Testis (tissue), 2 donors: ENCODE measurements at regions not wholly inside any gene's neighbourhood (a gene's known extent, or its start where the extent isn't known, plus 50 kb on each side); places are given as distances from the start of the nearest gene placed in this dataset.

Experiments used
- DNase-seq: peaks from one replicate; pipeline ENCODE4 v3.0.0-alpha.2; 2019
- H3K27ac ChIP-seq, 2 donors: fragments of 200-600 bp; sonication (generic); one replicate each; pipeline ENCODE4 v1.5.1; 2019
- H3K27me3 ChIP-seq: fragments of 200-600 bp; sonication (generic); one replicate; pipeline ENCODE4 v1.5.1; 2019
- H3K36me3 ChIP-seq: fragments of 200-600 bp; sonication (generic); one replicate; pipeline ENCODE4 v1.5.1; 2017; ENCODE audit warnings: low read depth; ENCODE audit errors: missing control alignments
- H3K4me1 ChIP-seq: fragments of 200-600 bp; sonication (generic); one replicate; pipeline ENCODE4 v1.5.1; 2019
- H3K4me3 ChIP-seq, 2 donors: fragments of 200-600 bp; sonication (generic); one replicate each; pipeline ENCODE4 v1.5.1; 2017 to 2019
- H3K9me3 ChIP-seq: fragments of 200-600 bp; sonication (generic); one replicate; pipeline ENCODE4 v1.5.1; 2017
- CTCF ChIP-seq, 3 experiments: fragments of 450-650 bp in 2 of 3; fragments of 200-600 bp in 1 of 3; sonication (generic) in 1 of 3; IDR thresholded peaks; one replicate each; pipeline ENCODE4 v1.5.1; 2016 to 2019; ENCODE audit warnings: antibody characterized with exemption in 3 of 3, mild to moderate bottlenecking in 2 of 3, moderate library complexity in 1 of 3
- POLR2A ChIP-seq: fragments of 450-650 bp; IDR thresholded peaks from one replicate; pipeline ENCODE4 v1.6.1; 2017; ENCODE audit warnings: antibody characterized with exemption, mild to moderate bottlenecking, moderate library complexity
- WGBS, 2 donors: methylation state at CpG; one replicate each; pipeline ENCODE4 v1.1.5; 2018; 5-methylcytosine and 5-hydroxymethylcytosine counted together
- intact Hi-C: fragments of 100-400 bp; cut with DNase I; formaldehyde crosslinking; loops from one replicate; pipeline ENCODE4 v1.15.1; 2023; ENCODE audit warnings: low total_unique reads

DNA sequence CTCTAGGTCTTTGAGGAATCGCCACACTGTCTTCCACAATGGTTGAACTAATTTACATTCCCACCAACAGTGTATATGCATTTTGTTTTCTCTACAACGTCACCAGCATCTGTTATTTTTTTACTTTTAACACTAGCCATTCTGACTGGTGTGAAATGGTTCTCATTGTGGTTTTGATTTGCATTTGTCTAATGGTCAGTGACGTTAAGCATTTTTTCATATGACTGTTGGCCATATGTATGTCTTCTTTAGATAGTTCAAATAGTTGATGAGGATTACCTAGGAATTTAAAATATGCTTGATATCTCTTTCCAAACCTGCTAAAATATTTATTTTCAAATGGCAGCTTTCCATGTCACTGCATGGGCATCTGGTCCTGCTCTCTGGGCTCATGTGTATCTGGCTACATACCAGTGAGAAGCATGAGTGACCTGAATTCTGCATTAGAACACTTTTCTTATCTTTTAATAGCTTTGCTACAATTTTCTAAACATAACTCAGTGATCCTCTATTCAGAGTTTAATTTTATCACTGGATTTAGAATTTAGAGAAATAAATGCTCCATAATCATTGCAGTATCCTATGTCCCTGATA is 95.8 kb upstream of the ADAMTS16 start:
- Histone ChIP-seq H3K27me3 (no peaks in the 10 kb centered on the region), H3K27ac (no peak overlapping the region), H3K4me3 (no peak overlapping the region), H3K36me3 (no peaks in the 10 kb centered on the region), H3K9me3 (no peaks in the 10 kb centered on the region), H3K4me1 (no peaks in the 10 kb centered on the region)
- WGBS, 2 donors: 75 to 84% methylated on average over 3 of the region's 3 CpGs
- intact Hi-C loops: no loop called here
- no peak for DNase-seq
- no peak for TF ChIP-seq CTCF (IDR thresholded peaks at IDR 0.05)
- no peak for TF ChIP-seq POLR2A

DNA sequence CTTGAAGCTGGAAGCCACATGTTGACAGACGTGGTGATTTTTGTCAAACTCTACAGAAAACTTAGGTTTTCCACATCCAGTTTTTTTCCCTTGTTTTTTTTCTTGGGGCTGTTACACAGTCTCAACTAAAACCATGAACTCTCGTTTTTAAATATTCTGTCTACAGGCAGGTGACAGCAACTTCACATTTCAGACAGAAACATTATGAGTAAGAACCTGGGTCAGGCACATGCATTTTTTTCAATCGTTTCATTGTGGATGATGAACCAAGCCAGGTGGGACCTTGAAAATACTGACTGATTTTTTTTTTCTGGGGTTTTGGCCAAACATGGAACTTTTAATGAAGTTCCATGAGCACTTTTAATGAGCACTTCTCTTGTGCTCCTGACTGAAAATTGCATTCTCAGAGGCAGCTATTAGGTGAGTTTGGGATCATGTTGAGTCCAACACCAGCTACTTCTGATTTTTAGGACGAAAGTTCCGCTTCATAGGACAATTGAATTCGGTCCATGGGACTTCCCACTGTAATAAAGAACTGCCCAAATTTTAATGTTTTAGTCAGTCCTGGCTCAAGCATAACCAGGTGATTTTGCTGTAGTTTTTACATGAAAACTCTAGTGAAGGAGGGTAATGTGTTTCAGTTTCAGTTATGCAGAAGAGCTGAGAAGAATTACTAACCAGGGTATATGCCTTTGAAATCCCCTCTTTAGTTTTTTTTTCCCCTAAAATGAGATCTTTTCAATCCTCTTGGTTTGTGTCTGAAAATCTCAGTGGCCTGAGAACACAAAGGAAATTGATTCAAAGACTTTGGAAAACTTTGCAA is 93.2 kb upstream of the ADAMTS16 start:
- Histone ChIP-seq H3K9me3 (no peaks in the 10 kb centered on the region), H3K27ac (no peak overlapping the region), H3K4me3 (no peak overlapping the region), H3K36me3 (no peaks in the 10 kb centered on the region), H3K4me1 (no peaks in the 10 kb centered on the region), H3K27me3 (no peaks in the 10 kb centered on the region)
- 77 to 82% methylated on average over 6 of the region's 6 CpGs for WGBS, 2 donors
- intact Hi-C loops: no loop called here
- no peak for DNase-seq
- no peak for TF ChIP-seq CTCF (IDR thresholded peaks at IDR 0.05)
- TF ChIP-seq POLR2A: no peak

DNA sequence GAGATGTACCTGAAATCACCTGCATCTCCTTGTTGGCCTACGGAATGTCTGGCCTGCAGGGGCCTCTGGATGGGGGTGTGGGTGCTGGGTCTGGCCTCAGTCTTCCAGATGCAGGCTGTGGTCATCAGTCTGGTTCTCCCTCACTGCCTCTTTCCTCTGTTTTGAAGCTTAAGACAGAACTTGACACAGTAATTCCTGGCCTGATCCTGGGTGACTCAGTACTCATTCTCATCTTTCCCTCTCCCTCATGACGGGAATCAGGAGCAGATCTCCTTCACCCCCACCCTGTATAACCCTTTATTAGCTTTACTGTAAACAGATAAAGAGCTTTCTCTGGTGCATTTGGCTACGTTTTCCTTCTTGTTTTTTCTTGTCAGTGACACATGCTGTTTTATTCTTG is 89.3 kb upstream of the ADAMTS16 start:
- intact Hi-C loops: no loop called here
- no peaks in the 10 kb centered on the region for H3K4me1 ChIP-seq
- H3K36me3 ChIP-seq: no peaks in the 10 kb centered on the region
- no peaks in the 10 kb centered on the region for H3K27me3 ChIP-seq
- no peak overlapping the region for H3K27ac ChIP-seq
- TF ChIP-seq POLR2A: no peak
- no peak for TF ChIP-seq CTCF (IDR thresholded peaks at IDR 0.05)
- WGBS, 2 donors: 54 to 67% methylated on average over 3 of the region's 3 CpGs
- no peaks in the 10 kb centered on the region for H3K9me3 ChIP-seq
- no peak overlapping the region for H3K4me3 ChIP-seq
- no peak for DNase-seq

DNA sequence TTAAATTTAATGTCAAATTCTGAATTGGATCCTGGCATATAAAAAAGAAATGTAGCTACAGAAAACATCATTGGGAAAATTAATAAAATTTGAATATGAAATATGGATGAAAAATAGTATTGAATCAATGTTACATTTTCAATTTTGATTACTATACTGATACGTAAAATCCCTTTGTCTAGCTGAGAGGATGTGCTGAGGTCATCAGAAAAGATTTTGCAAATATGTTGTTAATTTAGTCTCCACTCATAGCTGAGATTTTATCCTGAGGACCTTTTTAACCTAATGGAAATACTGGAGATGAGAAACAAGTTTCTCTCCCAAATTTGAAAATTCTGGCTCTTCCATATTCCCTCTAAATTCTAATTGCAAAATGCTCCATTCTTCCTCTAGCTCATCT is 84.4 kb upstream of the ADAMTS16 start:
- Histone ChIP-seq H3K36me3 (no peaks in the 10 kb centered on the region), H3K27me3 (no peaks in the 10 kb centered on the region), H3K4me1 (no peaks in the 10 kb centered on the region), H3K4me3 (no peak overlapping the region), H3K9me3 (no peaks in the 10 kb centered on the region), H3K27ac (no peak overlapping the region)
- WGBS, 2 donors: 69 to 84% methylated on average over 1 of the region's 1 CpG
- TF ChIP-seq CTCF (IDR thresholded peaks at IDR 0.05) (no peak), POLR2A (no peak)
- no peak for DNase-seq
- intact Hi-C loops: no loop called here

DNA sequence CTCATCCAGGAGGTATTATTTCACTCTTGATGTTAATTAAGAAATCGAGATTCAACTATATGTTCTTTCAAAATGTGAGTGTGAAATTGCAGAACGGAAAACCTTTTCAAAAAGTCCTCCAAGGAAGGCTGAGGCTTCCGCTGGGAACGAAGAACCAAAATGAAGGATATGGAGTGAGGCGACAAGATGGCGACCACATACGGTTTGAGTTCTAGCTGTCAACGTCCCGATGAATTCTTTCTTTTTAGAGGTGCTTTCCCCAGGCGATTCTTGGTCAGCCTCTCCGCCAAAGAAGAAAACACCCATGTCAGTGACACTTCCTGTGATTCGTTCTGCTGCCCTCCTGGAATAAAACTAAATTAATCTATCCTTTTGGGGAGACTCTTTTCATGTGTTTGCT is 78.3 kb upstream of the ADAMTS16 start:
- no peak for TF ChIP-seq POLR2A
- TF ChIP-seq CTCF (IDR thresholded peaks at IDR 0.05): no peak
- Histone ChIP-seq H3K27me3 (no peaks in the 10 kb centered on the region), H3K4me1 (no peaks in the 10 kb centered on the region), H3K27ac (no peak overlapping the region), H3K9me3 (no peaks in the 10 kb centered on the region), H3K36me3 (no peaks in the 10 kb centered on the region), H3K4me3 (no peak overlapping the region)
- no peak for DNase-seq
- intact Hi-C loops: no loop called here
- 67 to 81% methylated on average over 12 of the region's 12 CpGs for WGBS, 2 donors
